HEK293T (cell line): ENCODE measurements at regions not wholly inside any gene's neighbourhood (a gene's known extent, or its start where the extent isn't known, plus 50 kb on each side); places are given as distances from the start of the nearest gene placed in this dataset.
"Not testable (repeated sequence)": the region's sequence is repeated elsewhere in the genome, so short reads cannot be mapped to it uniquely, and the experiment has no call there.

Experiments used
- CTCF ChIA-PET: fragments of 350-600 bp; formaldehyde crosslinking; extraction: SDS; loops from one replicate; lab custom pipeline; 2021; ENCODE audit warnings: antibody characterized with exemption, inconsistent platforms; lab: Yijun Ruan, JAX
- POLR2A ChIA-PET: fragments of 350-600 bp; formaldehyde crosslinking; extraction: SDS; loops from one replicate; lab custom pipeline; 2020; ENCODE audit warnings: antibody characterized with exemption, inconsistent platforms; lab: Yijun Ruan, JAX
- DNase-seq: peaks from one replicate; pipeline ENCODE4 v3.0.0; 2012; ENCODE audit warnings: mixed read lengths; ENCODE audit errors: extremely low spot score
- ARNT ChIP-seq: fragments of 450-650 bp; IDR thresholded peaks from 2 replicates; pipeline ENCODE4 v1.6.1; 2017; ENCODE audit warnings: mild to moderate bottlenecking
- BHLHE40 ChIP-seq: fragments of 450-650 bp; IDR thresholded peaks from 2 replicates; pipeline ENCODE4 v1.6.1; 2016; ENCODE audit warnings: mild to moderate bottlenecking, moderate library complexity, borderline replicate concordance
- CTBP1 ChIP-seq: fragments of 450-650 bp; IDR thresholded peaks from 2 replicates; pipeline ENCODE4 v1.6.1; 2016; ENCODE audit warnings: borderline replicate concordance
- ELF4 ChIP-seq: fragments of 450-650 bp; IDR thresholded peaks from 2 replicates; pipeline ENCODE4 v1.6.1; 2017; ENCODE audit warnings: antibody characterized with exemption
- FOXA1 ChIP-seq: fragments of 450-650 bp; IDR thresholded peaks from 2 replicates; pipeline ENCODE4 v1.6.1; 2016; ENCODE audit warnings: mild to moderate bottlenecking
- FOXK2 ChIP-seq: fragments of 450-650 bp; IDR thresholded peaks from 2 replicates; pipeline ENCODE4 v1.6.1; 2016; ENCODE audit warnings: mild to moderate bottlenecking
- FOXM1 ChIP-seq: fragments of 450-650 bp; IDR thresholded peaks from 2 replicates; pipeline ENCODE4 v1.6.1; 2017; ENCODE audit warnings: mild to moderate bottlenecking, borderline replicate concordance
- HDGF ChIP-seq: fragments of 450-650 bp; IDR thresholded peaks from 2 replicates; pipeline ENCODE4 v1.6.1; 2017; ENCODE audit warnings: antibody characterized with exemption, borderline replicate concordance
- L3MBTL2 ChIP-seq: fragments of 450-650 bp; conservative IDR thresholded peaks from 2 replicates; pipeline ENCODE4 v1.6.1; 2016; ENCODE audit warnings: mild to moderate bottlenecking
- LEF1 ChIP-seq: fragments of 450-650 bp; IDR thresholded peaks from 2 replicates; pipeline ENCODE4 v1.6.1; 2017; ENCODE audit warnings: mild to moderate bottlenecking, borderline replicate concordance
- NFRKB ChIP-seq: fragments of 450-650 bp; IDR thresholded peaks from 2 replicates; pipeline ENCODE4 v1.6.1; 2016; ENCODE audit warnings: mild to moderate bottlenecking, moderate library complexity
- SP1 ChIP-seq: fragments of 450-650 bp; IDR thresholded peaks from 2 replicates; pipeline ENCODE4 v1.6.1; 2017
- SUZ12 ChIP-seq: fragments of 450-650 bp; IDR thresholded peaks from 2 replicates; pipeline ENCODE4 v1.6.1; 2016; ENCODE audit warnings: mild to moderate bottlenecking
- TARDBP ChIP-seq: fragments of 450-650 bp; IDR thresholded peaks from 2 replicates; pipeline ENCODE4 v1.6.1; 2016
- ZNF384 ChIP-seq: fragments of 450-650 bp; IDR thresholded peaks from 2 replicates; pipeline ENCODE4 v1.6.1; 2016
- TF ChIP-seq, protein P1 (sequence below): fragments of 450-650 bp; IDR thresholded peaks from 2 replicates; pipeline ENCODE4 v1.6.1; 2016

DNA sequence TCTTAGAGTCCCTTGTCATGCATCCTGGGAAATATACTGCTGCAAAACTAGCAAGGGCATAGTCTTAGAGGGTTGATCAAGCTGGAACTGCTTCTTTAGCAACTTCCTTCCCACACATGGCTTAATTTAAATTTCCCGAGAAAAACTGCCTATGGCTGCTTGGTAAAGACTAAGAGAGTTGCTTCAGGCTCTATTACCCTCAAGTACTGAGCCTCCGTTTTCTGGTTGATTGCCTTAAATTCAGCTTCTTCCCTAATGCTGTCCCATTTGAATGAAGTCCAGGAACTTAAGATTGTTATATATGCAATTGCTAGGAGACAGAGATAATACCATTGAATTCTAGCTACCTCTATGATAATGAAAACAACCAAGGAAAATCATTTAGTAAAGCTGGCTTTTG, 385.7 kb upstream of the CYLC2 start:
- POLR2A ChIA-PET, result no interaction called here
- DNase-seq, result no peak

DNA sequence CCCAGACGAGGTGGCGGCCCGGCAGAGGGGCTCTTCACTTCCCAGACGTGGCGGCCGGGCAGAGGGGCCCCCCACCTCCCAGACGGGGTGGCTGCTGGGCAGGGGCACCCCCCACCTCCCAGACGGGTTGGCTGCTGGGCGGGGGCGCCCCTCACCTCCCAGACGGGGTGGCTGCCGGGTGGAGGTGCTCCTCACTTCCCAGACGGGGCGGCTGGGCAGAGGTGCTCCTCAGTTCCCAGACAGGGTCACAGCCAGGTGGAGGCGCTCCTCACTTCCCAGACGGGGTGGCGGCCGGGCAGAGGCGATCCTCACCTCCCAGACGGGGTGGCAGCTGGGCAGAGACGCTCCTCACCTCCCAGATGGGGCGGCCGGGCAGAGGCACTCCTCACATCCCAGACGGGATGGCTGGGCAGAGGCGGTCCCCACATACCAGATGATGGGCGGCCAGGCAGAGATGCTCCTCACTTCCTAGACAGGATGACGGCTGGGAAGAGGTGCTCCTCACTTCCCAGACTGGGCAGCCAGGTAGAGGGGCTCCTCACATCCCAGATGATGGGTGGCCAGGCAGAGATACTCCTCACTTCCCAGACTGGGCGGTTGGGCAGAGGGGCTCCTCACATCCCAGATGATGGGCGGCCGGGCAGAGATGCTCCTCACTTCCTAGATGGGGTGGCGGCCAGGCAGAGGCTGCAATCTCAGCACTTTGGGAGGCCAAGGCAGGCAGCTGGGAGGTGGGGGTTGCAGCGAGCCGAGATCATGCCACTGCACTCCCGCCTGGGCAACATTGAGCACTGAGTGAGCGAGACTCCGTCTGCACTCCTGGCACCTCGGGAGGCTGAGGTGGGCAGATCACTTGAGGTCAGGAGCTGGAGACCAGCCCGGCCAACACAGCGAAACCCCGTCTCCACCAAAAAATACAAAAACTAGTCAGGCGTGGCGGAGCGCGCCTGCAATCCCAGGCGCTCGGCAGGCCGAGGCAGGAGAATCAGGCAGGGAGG, 391.6 kb upstream of the CYLC2 start:
- POLR2A ChIA-PET, CTCF ChIA-PET: not testable (repeated sequence)

More for the DNA sequence above, 385.7 kb upstream of the CYLC2 start:
- no peak for TF ChIP-seq FOXK2
- TF ChIP-seq LEF1, result no peak
- no peak for TF ChIP-seq HDGF
- no peak for TF ChIP-seq ARNT
- no peak for TF ChIP-seq BHLHE40
- TF ChIP-seq FOXA1, result no peak
- TF ChIP-seq SUZ12, result no peak
- TF ChIP-seq ZNF384, result no peak
- TF ChIP-seq SP1, result no peak
- TF ChIP-seq, protein P1, sequence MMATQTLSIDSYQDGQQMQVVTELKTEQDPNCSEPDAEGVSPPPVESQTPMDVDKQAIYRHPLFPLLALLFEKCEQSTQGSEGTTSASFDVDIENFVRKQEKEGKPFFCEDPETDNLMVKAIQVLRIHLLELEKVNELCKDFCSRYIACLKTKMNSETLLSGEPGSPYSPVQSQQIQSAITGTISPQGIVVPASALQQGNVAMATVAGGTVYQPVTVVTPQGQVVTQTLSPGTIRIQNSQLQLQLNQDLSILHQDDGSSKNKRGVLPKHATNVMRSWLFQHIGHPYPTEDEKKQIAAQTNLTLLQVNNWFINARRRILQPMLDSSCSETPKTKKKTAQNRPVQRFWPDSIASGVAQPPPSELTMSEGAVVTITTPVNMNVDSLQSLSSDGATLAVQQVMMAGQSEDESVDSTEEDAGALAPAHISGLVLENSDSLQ, result no peak
- TF ChIP-seq ELF4, result no peak
- TF ChIP-seq FOXM1, result no peak
- TF ChIP-seq CTBP1, result no peak
- no peak for TF ChIP-seq L3MBTL2
- CTCF ChIA-PET, result no interaction called here

DNA sequence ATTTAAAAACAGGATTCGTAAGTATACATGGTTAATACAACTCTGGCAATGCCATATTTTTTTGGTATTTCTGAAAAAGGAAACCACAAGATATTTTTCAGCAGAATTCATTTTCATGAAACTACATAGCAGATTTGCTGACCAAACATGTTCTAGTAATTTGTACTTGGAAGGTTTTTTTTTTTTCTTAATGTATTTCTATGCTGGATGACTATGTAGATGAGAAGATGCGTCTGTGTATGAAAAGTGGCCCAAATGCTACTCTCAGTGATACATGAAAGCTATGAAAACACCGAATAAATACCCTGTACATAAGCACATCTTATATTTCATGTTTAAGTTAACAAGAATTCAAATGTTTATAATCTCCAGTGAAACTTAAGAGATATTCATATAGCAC, 400.9 kb upstream of the CYLC2 start:
- no peak for DNase-seq
- CTCF ChIA-PET, result no interaction called here
- POLR2A ChIA-PET, result no interaction called here
- no peak for TF ChIP-seq ARNT
- TF ChIP-seq ELF4, result no peak

More for the DNA sequence above, 391.6 kb upstream of the CYLC2 start:
- not testable (repeated sequence) for DNase-seq

DNA sequence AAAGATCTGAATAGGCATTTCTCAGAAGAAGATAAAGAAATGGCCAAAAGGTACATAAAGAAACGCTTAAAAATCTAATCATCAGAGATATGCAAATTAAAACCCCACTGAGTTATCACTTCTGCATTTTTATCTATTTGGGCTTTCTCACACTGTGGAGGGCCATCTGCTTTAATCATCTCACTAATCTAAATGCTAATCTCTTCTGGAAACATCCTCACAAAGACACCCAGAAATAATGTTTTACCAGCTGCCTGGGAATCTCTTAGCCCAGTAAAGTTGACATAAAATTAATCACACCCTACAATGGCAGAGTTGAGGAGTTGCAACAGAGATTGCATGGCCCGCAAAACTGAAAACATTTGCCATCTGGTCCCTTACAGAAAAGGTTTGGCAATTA, 407.9 kb upstream of the CYLC2 start:
- no peak for TF ChIP-seq HDGF
- TF ChIP-seq LEF1, result no peak
- TF ChIP-seq, protein P1, result no peak
- no peak for TF ChIP-seq FOXM1
- TF ChIP-seq L3MBTL2, result no peak
- no peak for TF ChIP-seq FOXA1
- no peak for TF ChIP-seq ARNT
- no peak for TF ChIP-seq SP1
- TF ChIP-seq SUZ12, result no peak
- no peak for TF ChIP-seq CTBP1
- TF ChIP-seq ZNF384, result no peak
- no peak for DNase-seq
- ChIA-PET POLR2A (no interaction called here), CTCF (no interaction called here)

DNA sequence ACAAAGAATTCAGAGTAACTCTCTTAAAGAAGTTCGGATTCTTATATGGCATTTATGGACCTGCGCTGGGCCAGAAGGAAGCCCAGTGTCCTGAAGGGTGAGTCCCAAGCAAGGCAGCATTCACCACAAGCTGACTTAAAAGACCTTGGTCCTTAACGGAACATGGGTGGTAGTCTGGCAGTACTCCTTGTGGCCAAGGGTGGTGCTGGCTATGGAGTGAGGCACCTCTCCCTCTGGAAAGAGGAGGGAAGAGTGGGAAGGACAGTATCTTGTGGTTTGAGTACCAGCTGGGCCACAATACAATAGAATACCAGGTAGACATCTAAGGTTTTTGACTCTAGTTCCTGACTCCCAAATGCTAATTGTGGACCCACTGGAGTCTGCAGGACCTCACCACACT, 425.7 kb upstream of the CYLC2 start:
- ChIA-PET CTCF (no interaction called here), POLR2A (no interaction called here)
- TF ChIP-seq SUZ12 (no peak), NFRKB (no peak), TARDBP (no peak), ARNT (no peak), L3MBTL2 (no peak)
- DNase-seq, result no peak

DNA sequence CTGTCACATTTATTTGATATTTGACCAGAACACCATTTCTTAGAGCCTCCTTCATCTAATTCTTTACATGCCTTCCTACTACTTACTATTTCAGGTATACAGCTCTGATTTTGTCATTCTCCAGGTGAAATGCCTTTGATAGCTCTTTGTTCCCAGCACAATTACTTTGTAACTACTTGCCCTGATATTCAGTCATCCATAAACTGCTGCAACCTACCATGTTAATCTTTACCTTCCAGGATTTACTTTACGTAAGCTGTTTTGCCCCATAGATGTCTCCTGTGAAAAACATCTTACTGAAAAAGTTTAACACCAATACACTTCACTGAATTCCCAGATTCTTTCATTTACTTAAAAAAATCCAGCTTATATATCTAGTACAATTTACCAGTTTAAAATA, 443.8 kb upstream of the CYLC2 start:
- TF ChIP-seq ZNF384, result no peak
- no peak for TF ChIP-seq FOXK2
- TF ChIP-seq FOXM1, result no peak
- TF ChIP-seq, protein P1, result no peak
- TF ChIP-seq LEF1, result no peak
- no peak for TF ChIP-seq NFRKB
- TF ChIP-seq L3MBTL2, result no peak
- no peak for TF ChIP-seq HDGF
- no peak for TF ChIP-seq SUZ12
- TF ChIP-seq BHLHE40, result no peak
- TF ChIP-seq CTBP1, result no peak
- no peak for TF ChIP-seq ELF4
- no peak for TF ChIP-seq SP1
- TF ChIP-seq FOXA1, result no peak
- no peak for TF ChIP-seq ARNT
- no peak for DNase-seq
- CTCF ChIA-PET, result no interaction called here
- POLR2A ChIA-PET, result no interaction called here

DNA sequence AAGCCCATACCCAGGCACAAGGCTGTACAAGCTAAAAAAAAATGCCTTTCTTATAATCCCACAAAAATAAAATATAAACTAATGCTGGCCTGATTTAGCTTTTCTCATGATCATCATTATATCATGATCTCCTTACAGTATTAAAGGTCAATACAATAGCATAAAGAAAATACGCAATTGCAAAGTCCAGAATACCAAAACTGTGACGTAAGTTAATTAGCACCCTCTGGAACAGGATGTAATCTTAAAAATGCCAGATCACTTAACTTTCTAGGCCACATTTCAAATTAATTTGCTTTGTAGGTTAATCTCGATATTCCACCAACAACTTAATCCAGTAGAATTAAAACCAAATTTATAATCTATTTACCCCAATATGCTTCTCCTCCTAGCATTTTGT, 444.2 kb upstream of the CYLC2 start:
- ChIA-PET CTCF (no interaction called here), POLR2A (no interaction called here)
- TF ChIP-seq FOXA1 (no peak), HDGF (no peak), ZNF384 (no peak), SUZ12 (no peak), BHLHE40 (no peak), SP1 (no peak), TARDBP (no peak), FOXM1 (no peak), L3MBTL2 (no peak), NFRKB (no peak)
- DNase-seq, result no peak
